Endothelial cell of umbilical vein (primary cell): ENCODE measurements at regions not wholly inside any gene's neighbourhood (a gene's known extent, or its start where the extent isn't known, plus 50 kb on each side); places are given as distances from the start of the nearest gene placed in this dataset.

Source experiments
- BruUV-seq: library from RNA; stranded (reverse); fragments of 400-500 nt; replicated peaks from 2 replicates; lab custom pipeline; 2021; lab: Mats Ljungman, UMichigan
- CTCF ChIA-PET: fragments of 300-600, 350-600 bp; sonication (Branson Sonifier 250); formaldehyde crosslinking; loops from one replicate; lab custom pipeline; 2021; ENCODE audit warnings: antibody characterized with exemption, inconsistent platforms; lab: Charles Lee
- POLR2A ChIA-PET: fragments of 300-600, 350-600 bp; sonication (Branson Sonifier 250); formaldehyde crosslinking; loops from one replicate; lab custom pipeline; 2021; ENCODE audit warnings: antibody characterized with exemption, inconsistent platforms; lab: Charles Lee
- DNase-seq: peaks from one replicate; pipeline ENCODE4 v3.0.0-alpha.2; 2011; ENCODE audit warnings: low read depth, low spot score
- FAIRE-seq: peaks from 2 replicates; lab custom pipeline; 2011; peaks lifted over from hg19 to GRCh38; lab: Jason Lieb, UNC
- H2AFZ ChIP-seq: 2 replicates; pipeline ENCODE4 v1.6.0; 2012; ENCODE audit warnings: low read depth, low read length, control low read depth, inconsistent platforms
- H3K27ac ChIP-seq: 2 replicates; pipeline ENCODE4 v1.5.1; 2011; ENCODE audit warnings: low read depth, mild to moderate bottlenecking, control low read depth, low read length, moderate library complexity; ENCODE audit not compliant: insufficient read depth
- H3K27me3 ChIP-seq, 2 experiments: 2 replicates each; pipeline versions ENCODE4 v1.6.0 to v1.6.1; 2011; ENCODE audit warnings: low read length in 2 of 2, mixed read lengths in 1 of 2; ENCODE audit not compliant: control insufficient read depth in 2 of 2, insufficient read depth in 2 of 2
- H3K36me3 ChIP-seq, 2 experiments: 2 replicates in 1 of 2; 3 replicates in 1 of 2; pipeline ENCODE4 v1.5.1; 2011; ENCODE audit warnings: low read length in 2 of 2, mild to moderate bottlenecking in 1 of 2, moderate library complexity in 1 of 2; ENCODE audit not compliant: control insufficient read depth in 2 of 2, insufficient read depth in 2 of 2; ENCODE audit errors: extremely low read depth in 1 of 2
- H3K4me1 ChIP-seq: 3 replicates; pipeline ENCODE4 v1.5.1; 2011; ENCODE audit warnings: mild to moderate bottlenecking, low read length; ENCODE audit not compliant: control insufficient read depth, insufficient read depth; ENCODE audit errors: extremely low read depth
- H3K4me2 ChIP-seq: 2 replicates; pipeline ENCODE4 v1.6.1; 2011; ENCODE audit warnings: low read length, control low read depth, mixed read lengths; ENCODE audit not compliant: insufficient read depth
- H3K4me3 ChIP-seq, 3 experiments: fragments of 200-600 bp in 1 of 3; sonication (generic), shearing (Covaris generic) in 1 of 3; replicated peaks in 1 of 3; 2 replicates each; pipeline ENCODE4 v1.5.1; 2011 to 2016; ENCODE audit warnings: control low read depth in 3 of 3, low read length in 3 of 3, mild to moderate bottlenecking in 2 of 3, inconsistent platforms in 1 of 3, low read depth in 1 of 3, moderate library complexity in 1 of 3; ENCODE audit not compliant: insufficient read depth in 1 of 3
- H3K79me2 ChIP-seq: 2 replicates; pipeline ENCODE4 v1.6.0; 2012; ENCODE audit warnings: low read length, inconsistent platforms; ENCODE audit not compliant: control insufficient read depth, insufficient read depth
- H3K9ac ChIP-seq: replicated peaks from 2 replicates; pipeline ENCODE3; 2011; ENCODE audit warnings: low read length, control low read depth; ENCODE audit not compliant: insufficient read depth; ENCODE audit errors: extremely low read depth
- H3K9me1 ChIP-seq: replicated peaks from 3 replicates; pipeline ENCODE4 v1.6.0; 2011; ENCODE audit warnings: mild to moderate bottlenecking, low read length; ENCODE audit not compliant: control insufficient read depth, insufficient read depth; ENCODE audit errors: extremely low read depth
- H3K9me3 ChIP-seq: replicated peaks from 2 replicates; pipeline ENCODE4 v1.5.1; 2012; ENCODE audit warnings: low read length, inconsistent platforms; ENCODE audit not compliant: control insufficient read depth, insufficient read depth
- H4K20me1 ChIP-seq: replicated peaks from 2 replicates; pipeline ENCODE3; 2011; ENCODE audit warnings: mild to moderate bottlenecking, low read length; ENCODE audit not compliant: control insufficient read depth, insufficient read depth; ENCODE audit errors: extremely low read depth
- EZH2 ChIP-seq: IDR thresholded peaks from 2 replicates; pipeline ENCODE4 v1.6.1; 2012; ENCODE audit warnings: borderline replicate concordance, low read depth, mild to moderate bottlenecking, moderate library complexity, low read length, inconsistent platforms; ENCODE audit not compliant: severe bottlenecking
- FOS ChIP-seq: IDR thresholded peaks from 2 replicates; pipeline ENCODE4 v1.6.1; 2011; ENCODE audit warnings: mild to moderate bottlenecking, low read length, moderate library complexity, borderline replicate concordance; ENCODE audit not compliant: insufficient read depth
- GATA2 ChIP-seq: IDR thresholded peaks from 2 replicates; pipeline ENCODE4 v1.7.0; 2011; ENCODE audit warnings: low read depth, mild to moderate bottlenecking, moderate library complexity, mixed read lengths, low read length; ENCODE audit not compliant: insufficient read length, insufficient read depth
- JUN ChIP-seq: IDR thresholded peaks from 2 replicates; pipeline ENCODE4 v1.6.1; 2011; ENCODE audit warnings: borderline replicate concordance, low read depth; ENCODE audit not compliant: insufficient read length, insufficient read depth
- MYC ChIP-seq: IDR thresholded peaks from one replicate; pipeline ENCODE4 v1.6.1; 2011; ENCODE audit warnings: mild to moderate bottlenecking, low read depth, low read length
- POLR2A ChIP-seq: IDR thresholded peaks from 2 replicates; pipeline ENCODE4 v1.6.1; 2012; ENCODE audit warnings: low read depth, mild to moderate bottlenecking, control low read depth, low read length
- POLR2AphosphoS5 ChIP-seq: IDR thresholded peaks from 2 replicates; pipeline ENCODE4 v1.6.1; 2012; ENCODE audit warnings: low read depth, mild to moderate bottlenecking, control low read depth, low read length, moderate library complexity; ENCODE audit not compliant: insufficient read depth
- dilution Hi-C: fragments of 300-500 bp; cut with MboI; formaldehyde crosslinking; loops from one replicate; pipeline ENCODE4 v1.15.0; 2019; ENCODE audit warnings: low sequenced_read_pairs; ENCODE audit not compliant: extremely low pct_ligation_motif_present
- intact Hi-C: fragments of 100-400 bp; cut with micrococcal nuclease; formaldehyde crosslinking; loops from one replicate; pipeline ENCODE4 v1.10.0; 2022
- TF ChIP-seq, protein P1 (sequence below), 2 donors: IDR thresholded peaks; 1 replicate in 1 of 2; 2 replicates in 1 of 2; pipeline ENCODE4 v1.5.1; 2011; ENCODE audit warnings: low read length in 2 of 2, mild to moderate bottlenecking in 2 of 2, moderate library complexity in 2 of 2, control low read depth in 1 of 2, inconsistent platforms in 1 of 2, low read depth in 1 of 2; ENCODE audit not compliant: insufficient read depth in 1 of 2; ENCODE audit errors: extremely low read depth in 1 of 2
- TF ChIP-seq, protein P2 (sequence below): IDR thresholded peaks from 2 replicates; pipeline ENCODE4 v1.6.1; 2011; ENCODE audit not compliant: insufficient read depth, insufficient read length

DNA sequence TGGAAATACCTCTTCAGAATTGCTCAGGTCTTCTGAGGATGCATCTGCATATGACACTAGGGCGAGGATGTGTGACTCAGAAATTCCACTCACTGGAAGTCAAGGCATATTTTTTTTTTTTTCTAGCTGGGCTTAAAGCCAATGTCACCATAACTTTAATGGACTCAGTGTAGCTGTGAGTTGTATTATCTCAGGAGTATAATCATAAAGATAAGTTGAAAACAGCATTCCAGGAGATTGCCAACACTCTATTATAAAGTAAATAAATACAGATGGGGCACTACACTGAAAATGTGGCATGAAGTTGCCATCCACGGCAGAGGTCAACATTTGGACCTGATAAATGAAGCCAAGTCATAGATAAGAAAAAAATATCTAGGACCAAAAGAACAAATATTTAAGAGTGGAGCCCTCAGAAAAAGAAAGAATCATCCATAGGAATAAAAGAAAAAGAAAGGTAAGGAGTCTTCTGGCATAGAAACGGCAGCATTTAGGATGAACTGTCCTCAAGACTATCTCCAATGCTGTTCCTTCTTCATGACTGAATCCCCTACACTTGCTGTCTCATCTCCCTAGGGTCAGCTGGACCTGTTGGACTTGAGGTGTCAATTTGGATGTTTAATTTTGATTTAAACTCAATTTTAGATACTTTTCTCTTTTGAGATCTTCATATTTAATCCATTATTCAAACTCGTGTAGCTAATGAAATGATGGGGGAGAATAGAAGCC is 72.9 kb upstream of the CAV2 start:
- Histone ChIP-seq H3K4me3 (no peak overlapping the region), H3K27ac (peak overlapping the region; percentile 91), H3K4me1 (peaks cover 26% of the 10 kb centered on the region), H3K4me2 (peak overlapping the region; percentile 57), H4K20me1 (no peaks in the 10 kb centered on the region), H3K9ac (peak overlapping the region; percentile 65), H3K9me3 (no peaks in the 10 kb centered on the region), H2AFZ (no peak overlapping the region), H3K36me3 (no peaks in the 10 kb centered on the region), H3K27me3 (no peaks in the 10 kb centered on the region), H3K9me1 (no peaks in the 10 kb centered on the region), H3K79me2 (no peaks in the 10 kb centered on the region)
- TF ChIP-seq JUN (peak; percentile 99), POLR2A (peak; percentile 65), EZH2 (no peak), MYC (no peak), GATA2 (peak; percentile 85), POLR2AphosphoS5 (peak; percentile 58), FOS (peak; percentile 96)
- TF ChIP-seq, protein P1, sequence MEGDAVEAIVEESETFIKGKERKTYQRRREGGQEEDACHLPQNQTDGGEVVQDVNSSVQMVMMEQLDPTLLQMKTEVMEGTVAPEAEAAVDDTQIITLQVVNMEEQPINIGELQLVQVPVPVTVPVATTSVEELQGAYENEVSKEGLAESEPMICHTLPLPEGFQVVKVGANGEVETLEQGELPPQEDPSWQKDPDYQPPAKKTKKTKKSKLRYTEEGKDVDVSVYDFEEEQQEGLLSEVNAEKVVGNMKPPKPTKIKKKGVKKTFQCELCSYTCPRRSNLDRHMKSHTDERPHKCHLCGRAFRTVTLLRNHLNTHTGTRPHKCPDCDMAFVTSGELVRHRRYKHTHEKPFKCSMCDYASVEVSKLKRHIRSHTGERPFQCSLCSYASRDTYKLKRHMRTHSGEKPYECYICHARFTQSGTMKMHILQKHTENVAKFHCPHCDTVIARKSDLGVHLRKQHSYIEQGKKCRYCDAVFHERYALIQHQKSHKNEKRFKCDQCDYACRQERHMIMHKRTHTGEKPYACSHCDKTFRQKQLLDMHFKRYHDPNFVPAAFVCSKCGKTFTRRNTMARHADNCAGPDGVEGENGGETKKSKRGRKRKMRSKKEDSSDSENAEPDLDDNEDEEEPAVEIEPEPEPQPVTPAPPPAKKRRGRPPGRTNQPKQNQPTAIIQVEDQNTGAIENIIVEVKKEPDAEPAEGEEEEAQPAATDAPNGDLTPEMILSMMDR (IDR thresholded peaks at IDR 0.05; ENCODE audit: extremely low read depth in 1 of 2, insufficient read depth in 1 of 2, low read depth in 1 of 2, low read length in 2 of 2), result no peak
- TF ChIP-seq, protein P2, sequence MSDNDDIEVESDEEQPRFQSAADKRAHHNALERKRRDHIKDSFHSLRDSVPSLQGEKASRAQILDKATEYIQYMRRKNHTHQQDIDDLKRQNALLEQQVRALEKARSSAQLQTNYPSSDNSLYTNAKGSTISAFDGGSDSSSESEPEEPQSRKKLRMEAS, result no peak
- intact Hi-C loops (loop anchor here (1.0 kb wide), 8 partner anchors 17 to 154 kb away; no protein-coding TSS in a partner anchor), dilution Hi-C loops (no loop called here)
- FAIRE-seq, result peak; percentile 31
- ChIA-PET POLR2A (interaction anchor here (0.7 to 1.3 kb wide), 6 partner anchors 16 to 164 kb away, joined by 3 to 5 read pairs (median 4); no protein-coding TSS in a partner anchor), CTCF (interaction anchor here (0.7 to 2.0 kb wide), 13 partner anchors 9 to 168 kb away, joined by 3 to 12 read pairs (median 4); partner anchors contain the start of gene CAV2)
- peak; percentile 98 for DNase-seq
- BruUV-seq, result TSS peak; percentile 75
